Eye (tissue), 1 donor: ENCODE measurements at regions not wholly inside any gene's neighbourhood (a gene's known extent, or its start where the extent isn't known, plus 50 kb on each side); places are given as distances from the start of the nearest gene placed in this dataset.
A peak's percentile ranks its signal among the peaks of the same experiment; 100 is the strongest.

Source experiments
- DNase-seq: peaks from one replicate; pipeline ENCODE4 v3.0.0-alpha.2; 2015

DNA sequence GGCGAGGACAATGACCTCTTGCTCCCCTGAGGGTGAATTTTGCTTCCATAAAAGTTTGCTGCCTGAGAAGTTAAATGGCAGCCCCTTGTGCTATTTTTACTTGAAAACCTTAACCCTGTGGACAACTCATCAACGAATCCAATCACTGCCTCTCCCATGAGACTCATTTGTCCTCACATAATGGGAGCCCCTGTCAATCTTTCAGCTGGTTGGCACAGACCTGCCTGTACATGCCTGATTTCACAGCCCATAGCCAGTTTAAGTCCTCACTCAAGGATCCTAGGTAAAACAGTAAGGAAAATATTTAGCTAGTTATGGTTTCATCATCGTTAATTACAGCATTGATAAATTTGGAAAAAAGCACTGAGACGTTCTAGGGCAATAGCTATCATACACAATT is 207.4 kb downstream of the NHLRC3 start:
- no peak for DNase-seq

DNA sequence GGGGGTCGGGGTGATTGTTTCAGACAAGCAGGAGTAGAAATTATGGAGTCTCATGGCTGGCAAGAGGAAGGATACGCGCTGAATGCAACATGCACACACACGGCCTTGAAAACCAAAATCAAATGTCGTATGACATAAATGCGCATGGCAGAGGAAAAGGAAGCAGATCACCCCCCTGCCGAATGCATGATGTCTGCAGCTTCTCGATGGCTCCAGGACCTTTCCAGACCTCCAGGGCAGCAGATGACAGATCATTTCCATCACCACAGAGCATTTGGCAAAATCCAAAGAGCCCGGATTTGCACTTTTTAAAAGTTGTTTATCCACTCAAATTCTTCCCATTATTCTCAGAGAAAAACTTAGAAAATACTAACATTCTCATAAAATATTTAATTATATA is 211.7 kb downstream of the NHLRC3 start:
- peak; percentile 25 for DNase-seq

DNA sequence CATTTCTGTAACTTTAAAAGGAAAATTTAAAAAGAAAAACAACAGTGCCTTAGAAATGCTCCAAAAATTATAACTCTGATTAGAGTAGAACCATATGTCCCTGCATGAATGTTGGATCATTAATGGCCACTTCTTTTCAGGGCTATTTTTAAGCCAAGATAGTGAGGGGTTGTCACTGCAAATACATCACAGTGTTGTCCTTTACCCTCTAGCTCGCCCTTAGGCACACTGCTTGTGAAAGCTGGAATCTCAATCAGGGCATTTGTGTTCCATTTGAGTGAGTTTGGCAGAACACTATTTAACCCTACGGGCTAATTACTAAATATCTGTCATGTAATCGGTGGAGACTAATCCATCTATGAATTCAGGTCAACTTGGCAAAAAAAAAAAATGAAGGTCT is 212.2 kb downstream of the NHLRC3 start:
- DNase-seq = peak; percentile 46

DNA sequence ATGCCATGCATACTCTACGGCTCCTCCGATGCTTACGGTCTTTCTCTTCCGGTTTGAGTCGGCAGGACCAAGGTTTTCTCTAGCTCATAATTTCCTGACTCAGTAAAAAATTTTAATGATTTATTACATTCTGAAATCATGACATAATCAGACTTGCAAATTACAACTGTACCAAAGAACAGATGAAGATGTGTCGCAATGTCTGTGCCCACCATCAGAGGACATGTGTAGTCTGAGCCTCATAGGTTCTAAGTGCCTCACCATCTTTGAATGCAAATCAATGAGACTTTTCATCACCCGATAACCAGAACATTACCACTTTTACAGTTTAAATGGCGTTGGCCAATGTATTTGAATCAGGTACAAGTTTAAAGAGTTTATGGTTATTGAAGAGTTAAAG is 213.1 kb downstream of the NHLRC3 start:
- no peak for DNase-seq

DNA sequence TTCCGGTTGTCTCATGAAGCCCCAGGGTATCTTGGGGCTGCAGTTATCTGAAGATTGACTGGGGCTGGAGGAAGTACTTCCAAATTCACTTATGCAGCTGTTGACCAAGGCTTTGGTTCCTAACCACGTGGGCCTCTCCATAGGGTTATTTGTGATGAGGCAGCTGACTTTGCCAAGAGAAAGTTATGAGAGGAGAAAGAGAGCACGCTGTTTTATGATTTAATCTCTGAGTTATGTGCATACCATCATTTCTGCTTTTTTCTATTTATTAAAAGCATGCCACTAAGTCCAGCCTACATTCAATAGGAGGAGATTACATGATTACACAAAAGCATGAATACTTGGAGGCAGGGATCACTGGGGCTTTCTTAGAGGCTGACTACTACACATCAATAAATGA is 215.5 kb downstream of the NHLRC3 start:
- DNase-seq = peak; percentile 26

DNA sequence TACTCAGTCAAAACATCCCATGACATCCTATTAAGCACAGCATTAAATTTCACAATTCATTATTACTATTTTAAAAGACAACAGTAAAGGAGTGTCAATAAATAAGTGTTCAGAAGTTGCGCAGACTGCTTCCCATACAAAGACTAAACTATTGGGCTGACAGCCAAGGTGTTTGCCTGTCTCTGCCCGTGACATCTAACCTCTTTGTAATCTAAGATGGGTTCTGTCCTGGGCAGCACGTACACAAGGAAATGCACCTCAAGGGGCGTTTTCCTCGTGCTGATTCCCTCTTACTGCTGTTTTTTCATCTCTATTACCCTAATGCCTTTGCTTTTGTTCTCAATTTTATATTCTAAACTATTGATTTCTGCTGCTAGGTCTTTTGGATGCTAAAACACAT is 216.3 kb downstream of the NHLRC3 start:
- DNase-seq = no peak

DNA sequence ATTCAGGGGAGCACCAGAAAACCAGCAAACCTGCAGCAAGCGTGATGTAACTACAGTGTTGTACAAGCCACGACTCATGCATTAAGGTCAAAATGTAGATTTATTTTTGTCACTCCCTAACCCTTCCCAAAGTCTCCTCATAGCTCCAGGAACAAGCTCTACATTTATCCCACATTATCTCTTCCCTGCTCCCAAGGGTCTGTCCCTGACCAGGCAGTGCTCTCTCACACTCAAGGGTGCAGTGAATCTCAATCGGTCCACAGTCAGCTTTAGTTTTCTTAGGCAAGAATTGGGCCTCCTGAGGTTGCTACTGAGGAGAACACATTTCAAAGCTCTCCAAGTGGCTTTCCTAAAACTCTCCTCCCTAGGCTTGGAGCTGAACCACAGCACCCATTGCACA is 219.4 kb downstream of the NHLRC3 start:
- no peak for DNase-seq

DNA sequence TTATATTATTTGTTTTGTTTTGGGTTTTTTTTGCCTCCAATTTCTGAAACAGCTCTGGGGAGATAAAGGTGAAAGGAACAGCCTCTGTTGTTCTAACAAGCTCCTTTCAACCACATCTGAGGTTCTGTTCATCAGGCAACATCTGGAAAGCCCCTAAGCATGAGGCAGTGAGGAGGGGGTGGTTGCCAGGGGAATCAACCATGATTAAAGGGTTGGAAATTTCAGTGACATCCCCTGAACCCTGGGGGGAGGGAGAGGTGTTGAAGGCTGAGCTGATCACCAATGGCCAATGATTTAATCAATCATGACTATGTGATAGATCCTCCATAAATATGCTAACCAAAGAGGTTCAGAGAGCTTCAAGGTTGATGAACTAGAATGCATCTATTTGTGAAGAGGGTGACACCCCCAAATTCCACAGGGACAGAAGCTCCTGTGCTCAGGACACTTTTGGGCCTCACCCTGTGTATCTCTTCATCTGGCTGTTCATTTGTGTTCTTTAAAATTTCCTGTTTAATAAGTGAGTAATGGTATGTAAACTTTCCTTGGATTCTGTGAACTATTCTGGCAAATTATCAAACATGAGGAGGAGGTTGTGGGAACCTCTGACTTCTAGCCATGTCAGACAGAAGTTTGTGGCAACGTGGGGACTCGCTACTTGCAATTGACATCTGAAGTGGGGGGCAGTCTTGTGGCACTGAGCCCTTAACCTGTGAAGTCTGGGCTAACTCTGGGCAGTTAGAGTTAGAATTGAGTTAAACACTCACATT is 221.3 kb downstream of the NHLRC3 start:
- DNase-seq = no peak

DNA sequence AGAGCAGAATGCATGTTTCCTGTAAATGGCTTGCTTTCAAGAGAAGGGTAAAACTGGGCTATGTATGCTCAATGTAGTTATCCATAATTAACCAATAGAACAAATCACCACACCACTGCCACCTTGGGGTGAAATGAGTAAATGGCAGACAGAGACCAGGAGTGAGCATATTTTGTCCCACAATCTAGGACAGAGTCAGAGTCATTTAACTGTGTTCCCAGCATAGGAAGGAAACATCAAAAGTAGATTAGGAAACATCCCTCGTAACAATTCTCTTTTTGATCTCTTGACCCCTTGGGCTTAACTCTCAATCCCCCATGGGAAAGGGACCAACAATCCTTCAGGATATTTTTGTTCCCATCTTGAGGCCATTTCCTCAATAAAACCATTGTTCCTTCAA is 224.8 kb downstream of the NHLRC3 start:
- peak; percentile 79 for DNase-seq

DNA sequence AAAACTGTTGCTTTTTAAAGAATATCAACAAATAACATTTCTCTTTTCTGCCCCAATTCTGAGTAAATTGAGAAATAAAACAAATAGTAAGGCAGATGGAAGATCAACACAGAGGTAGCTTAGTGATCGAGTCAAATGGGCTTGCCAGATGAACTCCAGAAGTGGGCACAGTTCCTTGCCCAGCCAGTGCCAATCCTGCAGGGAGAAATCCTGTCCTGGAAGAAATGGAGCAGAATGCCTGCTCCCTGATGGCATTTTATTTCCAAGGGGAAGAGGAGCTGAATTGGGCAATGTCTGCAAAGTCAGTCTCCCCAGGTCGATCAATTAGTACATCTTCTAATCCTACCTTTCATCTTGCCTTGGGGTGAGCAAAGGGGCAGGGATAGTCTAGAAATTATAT is 225.3 kb downstream of the NHLRC3 start:
- DNase-seq = no peak

DNA sequence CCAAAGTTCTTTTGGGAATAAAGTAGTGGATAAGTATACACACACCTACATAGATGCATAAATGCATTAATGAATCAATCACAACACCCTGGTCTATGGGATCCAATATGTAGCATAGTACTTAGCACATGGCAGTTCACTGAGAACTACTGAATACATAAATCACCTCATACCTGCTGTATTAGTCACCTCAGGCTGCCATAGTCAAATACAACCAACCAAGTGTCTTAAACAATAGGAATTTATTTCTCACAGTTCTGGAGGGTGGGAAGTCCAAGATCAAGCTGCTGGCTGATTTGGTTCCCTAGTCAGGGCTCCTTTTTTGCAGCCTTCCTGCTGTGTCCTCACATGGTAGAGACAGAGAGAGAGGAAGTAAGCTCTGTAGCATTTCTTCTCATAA is 228.2 kb downstream of the NHLRC3 start:
- DNase-seq = no peak

DNA sequence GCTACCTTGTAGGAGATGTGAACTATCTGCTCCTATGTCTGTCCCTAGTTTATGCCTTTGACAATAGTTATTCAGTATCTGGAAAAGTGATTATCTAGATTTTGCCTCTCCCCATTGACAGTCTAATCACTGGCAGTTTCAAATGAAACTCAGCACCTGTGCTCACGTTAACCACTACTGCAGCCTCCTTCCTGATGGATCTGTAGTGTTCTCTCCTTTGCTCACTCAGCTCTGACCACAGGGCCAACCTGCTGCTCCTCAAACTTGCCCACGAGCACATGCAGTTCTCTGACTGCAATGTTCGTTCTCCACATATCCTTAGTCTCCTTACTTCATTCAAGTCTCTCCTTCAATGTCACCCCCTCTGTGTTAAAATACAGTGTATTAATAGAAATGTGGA is 230.1 kb downstream of the NHLRC3 start:
- DNase-seq = no peak

DNA sequence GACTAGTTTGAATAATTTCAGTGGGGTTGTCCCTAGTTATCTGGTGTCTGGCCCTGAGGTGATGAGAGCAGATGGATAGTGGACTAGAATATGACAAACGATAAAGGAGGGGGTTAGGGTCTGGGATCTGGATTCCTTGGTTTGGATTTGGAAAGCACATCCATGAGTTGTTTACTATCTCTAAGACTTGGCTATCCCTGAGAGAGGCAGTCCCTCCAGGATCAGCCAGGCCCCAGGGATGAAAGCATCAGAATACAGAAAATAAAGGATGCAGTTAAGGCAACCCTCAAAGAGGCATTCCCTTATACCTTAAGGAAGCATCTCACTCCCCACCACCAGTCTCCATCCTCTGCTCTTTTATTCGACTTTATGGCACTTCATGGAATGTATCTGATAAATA is 230.7 kb downstream of the NHLRC3 start:
- DNase-seq = no peak

DNA sequence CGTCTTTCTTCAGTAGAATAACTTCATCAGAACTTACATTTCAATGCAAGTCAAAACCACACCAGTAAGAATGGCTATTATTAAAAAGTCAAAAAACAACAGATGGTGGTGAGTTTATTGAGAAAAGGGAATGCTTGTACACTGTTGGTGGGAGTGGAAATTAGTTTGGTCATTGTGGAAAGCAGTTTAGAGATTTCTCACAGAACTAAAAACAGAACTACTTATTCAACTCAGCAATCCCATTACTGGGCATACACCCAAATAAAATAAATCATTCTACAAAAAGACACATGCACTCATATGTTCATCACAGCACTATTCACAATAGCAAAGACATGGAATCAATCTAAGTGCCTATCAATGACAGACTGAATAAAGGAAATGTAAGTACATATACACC is 231.2 kb downstream of the NHLRC3 start:
- no peak for DNase-seq

DNA sequence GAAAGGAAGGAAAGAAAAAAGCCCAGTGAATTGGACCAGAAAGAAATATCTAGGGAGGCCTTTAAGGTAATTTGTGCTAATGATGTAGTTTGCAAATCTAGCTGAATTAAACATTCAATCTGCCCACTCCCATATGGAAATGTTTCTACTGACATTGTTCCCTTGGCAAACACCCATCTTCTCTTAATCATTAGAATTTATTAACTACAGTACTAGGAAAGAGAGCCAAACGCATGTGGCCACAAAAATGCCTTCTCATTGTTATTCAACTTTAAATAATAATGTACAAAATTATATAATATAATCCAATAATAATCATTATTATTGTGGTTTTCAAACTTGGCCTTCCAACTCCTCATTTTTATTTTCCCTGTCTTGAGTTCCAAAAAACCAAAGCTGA is 234.7 kb downstream of the NHLRC3 start:
- DNase-seq = peak; percentile 55

DNA sequence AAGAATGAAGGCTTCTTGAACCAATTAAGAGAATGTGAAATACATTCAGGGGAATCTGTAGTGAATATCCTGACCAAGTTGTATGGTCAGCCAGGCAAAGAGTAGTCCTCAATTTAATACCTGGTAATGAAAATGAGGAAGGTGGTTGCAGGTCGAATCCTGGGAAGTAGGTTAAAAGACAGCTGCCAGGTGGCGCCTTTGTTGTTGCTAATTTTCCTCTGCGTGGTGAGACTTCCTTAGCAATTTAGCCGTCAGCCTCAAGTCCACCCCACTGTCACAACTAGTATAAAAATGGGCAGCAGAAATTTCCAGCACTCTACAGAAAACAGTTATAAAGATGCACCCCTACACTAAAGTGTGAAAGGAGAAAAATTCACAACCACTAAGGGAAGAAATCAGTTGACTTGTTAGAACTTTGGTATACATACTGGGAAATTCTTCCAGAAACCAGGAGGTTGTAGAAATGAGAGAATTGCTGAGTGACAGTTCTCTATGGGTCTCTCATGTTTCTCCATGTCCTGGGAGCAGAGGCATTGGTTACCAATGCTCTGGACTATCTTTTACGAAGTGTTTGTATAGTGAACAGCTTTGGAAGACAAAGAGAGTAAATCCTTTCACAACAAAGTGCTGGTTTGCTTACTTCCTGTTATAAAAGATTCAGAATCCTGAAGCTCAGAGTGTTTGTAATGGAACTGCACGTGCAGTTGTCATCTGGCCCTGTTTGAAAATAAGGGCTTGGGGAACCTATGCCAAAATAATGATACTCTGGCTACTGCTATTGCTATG is 235.9 kb downstream of the NHLRC3 start:
- peak; percentile 41 for DNase-seq

DNA sequence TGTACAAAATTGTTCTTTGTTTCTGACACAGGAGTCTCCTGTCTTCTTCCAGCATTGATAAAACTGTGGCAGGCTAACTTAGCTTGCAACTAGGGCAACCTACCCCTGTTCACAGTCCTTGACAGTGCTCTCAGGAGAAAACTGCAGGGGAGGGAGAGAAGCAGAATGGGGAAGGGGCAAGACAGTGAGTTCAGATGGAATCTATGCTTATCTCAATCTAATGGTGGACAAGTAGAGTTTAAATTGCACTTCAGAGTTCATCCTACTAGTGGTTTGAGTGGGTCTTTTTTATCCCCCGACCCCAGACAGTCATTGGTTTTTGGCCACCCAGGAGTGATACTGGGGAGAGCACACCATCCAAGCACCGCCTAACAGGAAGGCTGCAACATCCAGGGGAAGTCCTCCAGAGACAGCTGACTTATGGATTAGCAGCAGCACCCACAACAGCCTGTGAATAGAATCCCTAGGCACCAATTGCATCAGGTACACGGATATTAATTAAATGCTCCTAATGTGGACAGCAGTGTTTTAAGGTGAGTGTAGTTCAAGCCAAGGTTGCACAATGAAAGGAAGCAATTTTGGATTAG is 236.6 kb downstream of the NHLRC3 start:
- DNase-seq = no peak

DNA sequence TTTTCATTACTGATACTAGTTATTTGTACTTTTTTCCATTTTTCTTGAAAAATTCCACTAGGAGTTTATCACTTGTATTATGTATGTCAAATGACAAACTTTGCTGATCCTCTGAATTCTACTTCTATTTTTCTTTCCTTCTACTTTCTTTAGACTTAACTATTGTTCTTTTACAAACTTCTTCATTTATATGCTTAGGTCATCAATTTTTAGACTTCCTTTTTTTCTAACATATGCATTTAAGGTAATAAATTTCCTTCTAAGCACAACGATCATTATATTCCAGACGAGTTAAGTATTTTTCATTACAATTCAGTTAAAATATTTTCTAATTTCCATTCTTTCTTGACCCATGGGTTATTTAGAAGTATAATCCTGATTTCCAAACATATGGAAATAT is 240.8 kb downstream of the NHLRC3 start:
- no peak for DNase-seq

DNA sequence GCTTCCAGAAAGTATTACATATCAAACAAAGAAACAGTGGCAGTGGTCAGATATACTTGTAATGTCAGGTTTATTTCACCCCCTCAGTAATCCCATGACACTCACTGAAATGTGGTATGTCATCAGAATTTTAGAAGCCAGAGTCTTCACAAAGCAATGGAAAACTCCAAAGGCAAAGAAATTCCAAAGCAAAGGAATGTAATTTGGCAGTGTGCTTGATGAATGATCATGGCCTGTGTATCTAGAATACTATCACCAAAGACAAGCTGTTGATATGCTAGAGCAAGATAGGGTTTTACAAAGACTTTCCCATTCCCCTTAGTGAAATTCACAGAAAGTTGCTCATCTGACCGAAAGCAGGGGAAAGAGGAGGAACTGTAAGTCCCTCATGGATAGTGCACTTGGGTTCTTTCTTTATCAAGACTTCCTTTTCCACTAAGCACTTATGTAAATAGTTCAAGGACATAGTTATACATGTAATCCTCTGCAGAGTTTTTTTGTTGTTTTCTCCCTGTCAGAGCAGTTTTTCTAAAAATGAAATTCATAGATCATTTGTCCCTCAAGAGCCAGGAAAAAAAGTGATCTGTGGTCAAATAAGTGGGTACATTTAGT is 243.4 kb downstream of the NHLRC3 start:
- DNase-seq = no peak

DNA sequence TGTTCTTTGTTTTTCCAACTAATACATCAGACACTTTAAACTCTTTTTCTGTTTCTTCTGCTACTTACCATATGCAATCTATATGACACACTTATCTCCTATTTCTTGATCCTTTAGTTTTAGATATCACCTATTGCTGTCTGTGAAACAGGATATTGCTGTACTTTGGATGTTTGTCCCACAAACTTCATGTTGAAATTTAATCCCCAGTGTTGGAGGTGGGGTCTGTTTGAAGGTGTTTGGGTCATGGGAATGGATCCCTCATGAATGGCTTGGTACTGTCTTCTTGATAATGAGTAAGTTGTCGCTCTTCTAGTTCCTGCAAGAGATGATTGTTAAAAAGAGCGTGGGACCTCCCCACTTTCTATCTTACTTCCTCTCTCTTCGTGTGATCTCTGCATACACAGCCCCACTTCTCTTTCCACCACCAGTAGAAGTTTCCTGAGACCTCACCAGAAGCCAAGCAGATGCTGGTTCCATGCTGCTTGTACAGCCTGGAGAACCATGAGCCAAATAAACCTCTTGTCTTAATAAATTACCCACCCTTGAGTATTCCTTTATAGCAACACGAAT is 244.2 kb downstream of the NHLRC3 start:
- DNase-seq = no peak

DNA sequence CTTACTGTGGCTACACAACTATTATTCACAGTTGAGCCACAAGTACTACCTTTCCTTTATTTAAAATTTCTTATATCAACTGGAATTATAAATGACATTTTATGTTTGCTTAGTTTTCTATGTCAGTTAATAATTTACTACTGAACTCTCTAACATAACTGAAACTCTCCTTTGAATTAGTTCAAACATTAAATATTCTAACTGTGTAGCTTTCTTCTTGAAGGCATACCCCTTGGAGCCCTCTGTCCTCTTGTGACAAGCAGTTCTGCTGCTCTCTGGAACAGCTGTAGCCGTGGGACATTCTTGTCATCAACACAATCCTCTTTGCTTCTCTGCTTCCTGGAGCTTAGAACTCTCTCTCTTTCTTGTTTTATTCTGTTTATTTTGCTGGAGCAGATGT is 244.8 kb downstream of the NHLRC3 start:
- DNase-seq = no peak

DNA sequence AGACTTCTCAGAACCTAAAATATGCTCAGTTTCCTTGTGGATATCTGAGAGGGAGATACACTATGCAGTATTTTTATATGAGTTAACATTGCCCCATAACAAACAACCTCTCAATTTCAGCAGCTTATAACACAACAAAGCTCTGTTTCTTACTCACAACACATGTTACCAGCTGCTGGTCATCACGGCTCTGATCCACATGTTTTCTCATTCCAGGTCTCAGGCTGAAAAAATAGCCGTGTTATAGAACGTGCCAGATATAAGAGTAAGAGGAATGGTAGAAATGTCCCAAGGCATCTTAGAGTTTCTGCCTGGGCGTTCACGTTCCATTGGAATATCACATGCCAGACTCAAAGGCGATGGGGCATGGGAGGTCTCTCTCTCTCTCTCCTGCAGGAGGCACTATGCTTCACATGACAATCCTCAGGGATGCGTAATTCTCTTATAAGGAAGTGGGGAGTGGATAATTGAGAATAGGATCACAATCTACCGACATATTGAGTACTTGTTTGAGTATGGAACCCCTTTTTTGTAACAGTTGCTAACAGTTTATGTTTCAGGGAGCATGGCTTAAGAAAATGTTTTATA is 246.6 kb downstream of the NHLRC3 start:
- no peak for DNase-seq
